Effector memory CD4-positive, alpha-beta T cell (primary cell): ENCODE measurements at regions not wholly inside any gene's neighbourhood (a gene's known extent, or its start where the extent isn't known, plus 50 kb on each side); places are given as distances from the start of the nearest gene placed in this dataset.

ENCODE experiments used
- DNase-seq, 3 donors: peaks; one replicate each; pipeline ENCODE4 v3.0.0-alpha.2; 2020
- H3K27ac ChIP-seq: 2 replicates; pipeline ENCODE4 v1.7.0; 2013; ENCODE audit warnings: mild to moderate bottlenecking, low read length, moderate library complexity; ENCODE audit not compliant: insufficient read depth, poor library complexity, severe bottlenecking
- H3K27me3 ChIP-seq: replicated peaks from 2 replicates; pipeline ENCODE4 v1.7.0; 2013; ENCODE audit warnings: mild to moderate bottlenecking, low read length; ENCODE audit not compliant: insufficient read depth, control insufficient read depth, poor library complexity, severe bottlenecking
- H3K36me3 ChIP-seq: 2 replicates; pipeline ENCODE4 v1.7.0; 2013; ENCODE audit warnings: mild to moderate bottlenecking, low read length, moderate library complexity; ENCODE audit not compliant: control insufficient read depth, insufficient read depth
- H3K4me1 ChIP-seq: 2 replicates; pipeline ENCODE4 v1.7.0; 2013; ENCODE audit warnings: low read length, mild to moderate bottlenecking; ENCODE audit not compliant: control insufficient read depth, insufficient read depth, poor library complexity, severe bottlenecking
- H3K4me3 ChIP-seq: 2 replicates; pipeline ENCODE4 v1.7.0; 2013; ENCODE audit warnings: low read length, low read depth, mild to moderate bottlenecking; ENCODE audit not compliant: insufficient read depth, poor library complexity, severe bottlenecking
- H3K9me3 ChIP-seq: 2 replicates; pipeline ENCODE4 v1.7.0; 2013; ENCODE audit warnings: mild to moderate bottlenecking, low read length, moderate library complexity; ENCODE audit not compliant: control insufficient read depth

DNA sequence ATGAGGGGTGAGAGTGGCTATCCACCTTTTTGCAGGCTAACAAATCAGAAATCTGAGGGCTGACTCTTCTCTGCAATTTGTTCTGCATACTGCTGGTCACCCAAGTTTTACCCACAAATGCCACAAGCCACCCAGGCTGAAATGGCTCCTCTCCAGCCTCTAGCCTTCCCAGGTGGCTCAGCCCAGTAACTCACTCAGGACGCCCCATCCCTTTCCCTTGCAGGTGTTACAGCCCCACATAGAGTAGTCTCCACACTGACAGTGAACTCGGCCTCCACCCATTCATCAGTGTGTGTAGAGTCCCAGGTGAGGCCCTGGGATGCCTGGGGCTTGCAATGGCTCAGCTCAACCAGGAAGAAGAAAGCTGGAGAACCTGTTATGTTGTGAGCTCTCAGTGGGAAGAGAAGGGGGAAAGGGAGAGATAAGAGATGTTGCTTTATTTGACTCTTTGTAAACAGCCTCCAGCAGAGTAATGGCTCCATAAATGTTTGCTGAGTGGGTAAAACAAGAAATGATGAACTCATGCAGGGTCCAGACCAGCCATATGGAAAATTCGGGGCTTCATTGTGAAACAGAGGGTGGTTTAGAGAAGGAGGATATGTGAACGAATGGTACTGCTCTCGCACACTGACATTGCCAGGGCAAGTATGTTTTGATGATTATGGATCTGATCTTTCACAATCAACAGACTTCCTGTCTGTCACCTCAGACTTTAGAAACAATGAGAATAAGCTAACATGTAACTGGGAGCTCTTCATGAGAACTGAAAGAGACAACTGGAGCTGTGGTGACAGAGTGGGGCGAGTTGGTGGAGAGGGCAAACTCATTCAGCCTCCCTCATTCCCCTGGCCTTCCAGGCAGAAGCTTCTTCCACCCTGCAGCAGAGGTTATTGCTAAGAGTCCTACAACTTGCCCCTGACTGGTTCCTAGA, 74.2 kb upstream of the RFC3 start:
- no peak overlapping the region for H3K4me3 ChIP-seq
- no peaks in the 10 kb centered on the region for H3K27me3 ChIP-seq
- no peak overlapping the region for H3K27ac ChIP-seq
- no peaks in the 10 kb centered on the region for H3K9me3 ChIP-seq
- no peak for DNase-seq
- H3K36me3 ChIP-seq: no peaks in the 10 kb centered on the region
- peaks cover 6% of the 10 kb centered on the region for H3K4me1 ChIP-seq

DNA sequence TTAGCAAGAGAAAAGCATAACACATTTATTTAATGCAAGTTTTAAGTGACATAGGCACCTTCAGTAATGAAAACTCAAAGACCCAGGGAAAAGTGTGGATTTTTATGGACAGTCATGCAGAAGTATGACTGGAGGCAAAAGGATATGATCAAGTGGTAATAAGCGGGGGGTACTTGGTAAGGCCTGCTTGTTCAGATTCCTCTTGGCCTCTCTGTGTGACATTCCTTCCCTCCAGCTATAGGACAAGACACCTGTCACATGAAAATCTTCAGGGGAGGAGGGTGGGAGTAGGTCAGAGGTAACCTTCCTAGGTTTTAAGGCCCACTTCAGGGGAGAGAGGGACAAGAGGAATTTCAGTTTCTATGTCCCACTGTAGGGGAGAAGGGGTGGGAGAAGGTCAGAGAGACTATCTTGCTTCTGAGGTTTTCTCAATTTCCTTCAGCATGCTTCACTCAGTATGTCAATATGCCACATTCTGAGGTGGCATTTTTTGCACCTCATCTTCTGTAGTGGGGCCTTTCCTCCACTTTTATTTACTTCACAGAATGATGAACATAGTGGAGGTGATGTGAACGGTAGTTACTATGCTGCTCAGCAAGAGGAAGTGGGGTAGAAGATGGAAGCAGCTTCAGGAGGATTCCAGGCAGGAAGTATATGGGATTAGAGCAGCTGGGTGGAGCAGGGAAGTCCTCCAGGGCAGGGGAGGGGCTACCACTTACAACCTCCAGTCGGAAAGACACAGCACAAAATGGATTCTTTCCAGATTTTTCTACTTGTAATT, 73.2 kb upstream of the RFC3 start:
- Histone ChIP-seq H3K27me3 (no peaks in the 10 kb centered on the region), H3K27ac (no peak overlapping the region), H3K9me3 (no peaks in the 10 kb centered on the region), H3K4me1 (peaks cover 6% of the 10 kb centered on the region), H3K4me3 (no peak overlapping the region), H3K36me3 (no peaks in the 10 kb centered on the region)
- no peak for DNase-seq

DNA sequence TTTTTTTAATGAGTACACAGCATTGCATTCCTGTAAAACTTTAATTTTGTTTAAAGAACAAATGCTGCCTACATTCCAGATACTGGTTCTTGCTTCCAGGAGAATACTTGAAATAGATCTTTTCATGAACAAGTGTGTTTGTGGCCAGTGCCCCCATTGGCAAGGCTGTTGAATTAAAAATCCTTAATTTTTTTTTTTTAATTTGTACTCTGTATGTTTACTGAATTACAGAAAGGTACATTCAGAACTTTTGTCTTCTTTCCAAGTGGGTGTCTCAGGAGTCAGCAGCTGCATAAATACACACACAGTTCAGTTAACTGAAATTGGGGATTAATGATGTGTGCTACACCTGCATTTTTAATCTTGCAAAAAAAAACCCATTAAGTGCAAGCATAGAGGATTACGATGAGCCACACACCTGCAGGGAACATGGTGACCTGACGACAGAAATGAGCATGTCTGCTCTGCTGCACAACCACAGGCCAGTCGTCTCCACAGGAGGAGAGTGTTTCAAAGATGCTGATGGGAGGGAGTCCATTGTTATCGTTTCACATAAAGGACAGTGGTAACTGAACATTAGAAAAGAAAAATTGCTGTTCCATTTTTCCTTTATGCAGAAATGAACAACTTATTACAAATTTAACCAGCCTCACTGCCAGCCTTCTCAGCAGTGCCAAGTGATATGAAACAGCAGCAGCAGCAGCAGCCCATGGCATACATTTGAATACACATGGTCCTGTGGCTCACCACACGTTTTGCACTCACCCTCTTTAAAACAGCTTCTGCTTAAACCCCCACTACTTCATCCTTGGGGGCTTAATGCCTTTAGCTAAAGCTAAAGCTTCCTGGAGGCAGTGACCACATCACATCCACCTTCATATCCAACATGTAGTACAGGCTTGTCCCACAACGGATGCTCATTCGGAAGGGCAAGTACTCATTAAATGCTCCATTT, 72.3 kb upstream of the RFC3 start:
- Histone ChIP-seq H3K4me1 (peaks cover 6% of the 10 kb centered on the region), H3K4me3 (no peak overlapping the region), H3K27ac (no peak overlapping the region), H3K9me3 (no peaks in the 10 kb centered on the region), H3K27me3 (no peaks in the 10 kb centered on the region), H3K36me3 (no peaks in the 10 kb centered on the region)
- no peak for DNase-seq

- Histone ChIP-seq H3K4me1 (peaks cover 6% of the 10 kb centered on the region), H3K27ac (no peak overlapping the region), H3K4me3 (no peak overlapping the region), H3K36me3 (no peaks in the 10 kb centered on the region), H3K9me3 (no peaks in the 10 kb centered on the region), H3K27me3 (no peaks in the 10 kb centered on the region)
- no peak for DNase-seq
These were observed 71.1 kb upstream of the RFC3 start for GRCh38 chr13:33746867-33747266.

DNA sequence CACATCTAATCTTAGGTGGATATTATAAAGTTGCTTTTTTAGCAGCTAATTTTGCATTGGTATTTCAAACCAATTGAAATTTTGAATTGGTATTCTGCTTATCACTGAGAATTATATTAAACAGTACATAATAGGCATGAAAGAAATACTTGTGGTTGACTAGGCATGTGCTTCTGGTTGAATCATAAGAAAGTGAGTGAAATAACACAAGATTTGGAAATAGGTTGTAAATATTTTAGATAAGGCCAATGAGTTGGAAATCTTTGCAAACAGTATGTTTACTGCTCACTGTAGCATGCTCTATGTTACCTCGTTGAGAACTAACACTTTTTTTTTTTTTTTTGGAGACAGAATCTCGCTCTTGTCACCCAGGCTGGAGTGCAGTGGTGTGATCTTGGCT, 66.8 kb upstream of the RFC3 start:
- Histone ChIP-seq H3K27ac (no peak overlapping the region), H3K4me1 (no peaks in the 10 kb centered on the region), H3K9me3 (no peaks in the 10 kb centered on the region), H3K36me3 (no peaks in the 10 kb centered on the region), H3K27me3 (no peaks in the 10 kb centered on the region), H3K4me3 (no peak overlapping the region)
- no peak for DNase-seq

DNA sequence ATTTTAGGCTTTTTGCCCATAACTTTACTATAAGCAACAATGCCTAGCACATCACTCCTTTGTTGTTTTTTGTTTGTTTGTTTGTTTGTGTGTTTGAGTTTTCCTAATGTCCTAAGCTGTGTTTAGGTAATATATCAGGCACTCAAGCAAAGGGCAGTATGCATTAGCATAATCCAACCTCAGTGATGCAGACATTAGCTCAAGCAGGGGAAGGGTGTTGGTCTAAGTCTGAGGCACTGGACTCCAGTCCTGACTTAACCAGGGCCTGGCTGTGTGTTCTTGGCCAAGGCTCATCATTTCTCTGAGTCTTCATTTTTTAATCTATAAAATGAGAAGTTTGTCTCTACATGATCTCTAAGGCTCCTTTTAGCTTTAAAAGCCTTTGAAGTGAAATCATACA, 65.9 kb upstream of the RFC3 start:
- Histone ChIP-seq H3K4me1 (no peaks in the 10 kb centered on the region), H3K36me3 (no peaks in the 10 kb centered on the region), H3K27ac (no peak overlapping the region), H3K9me3 (no peaks in the 10 kb centered on the region), H3K27me3 (no peaks in the 10 kb centered on the region), H3K4me3 (no peak overlapping the region)
- no peak for DNase-seq

GRCh38 chr13:33752597-33752996, 65.4 kb upstream of the RFC3 start:
- H3K27ac ChIP-seq: no peak overlapping the region
- no peaks in the 10 kb centered on the region for H3K27me3 ChIP-seq
- no peaks in the 10 kb centered on the region for H3K36me3 ChIP-seq
- H3K4me1 ChIP-seq: no peaks in the 10 kb centered on the region
- no peak for DNase-seq
- no peak overlapping the region for H3K4me3 ChIP-seq
- H3K9me3 ChIP-seq: no peaks in the 10 kb centered on the region

DNA sequence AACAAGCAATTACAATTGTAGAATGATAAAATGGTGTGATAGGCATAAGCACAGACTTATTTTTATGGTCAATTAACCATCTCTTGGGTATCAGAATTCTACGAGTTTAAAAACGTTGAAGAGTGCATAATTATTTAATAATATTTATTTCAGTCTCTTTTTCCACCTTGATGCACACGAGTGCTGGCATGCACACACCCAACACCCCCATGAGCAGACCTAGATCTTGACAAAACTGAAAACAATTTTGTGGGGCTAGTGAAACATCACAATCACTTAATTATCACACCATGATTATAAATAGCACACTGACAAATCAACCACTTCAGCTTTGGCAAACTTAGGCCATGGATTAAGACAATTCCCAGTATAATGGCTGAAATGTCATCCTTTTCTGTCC, 61.0 kb upstream of the RFC3 start:
- DNase-seq: no peak
- no peaks in the 10 kb centered on the region for H3K4me1 ChIP-seq
- no peak overlapping the region for H3K27ac ChIP-seq
- no peaks in the 10 kb centered on the region for H3K9me3 ChIP-seq
- no peaks in the 10 kb centered on the region for H3K36me3 ChIP-seq
- H3K27me3 ChIP-seq: no peaks in the 10 kb centered on the region
- no peak overlapping the region for H3K4me3 ChIP-seq

DNA sequence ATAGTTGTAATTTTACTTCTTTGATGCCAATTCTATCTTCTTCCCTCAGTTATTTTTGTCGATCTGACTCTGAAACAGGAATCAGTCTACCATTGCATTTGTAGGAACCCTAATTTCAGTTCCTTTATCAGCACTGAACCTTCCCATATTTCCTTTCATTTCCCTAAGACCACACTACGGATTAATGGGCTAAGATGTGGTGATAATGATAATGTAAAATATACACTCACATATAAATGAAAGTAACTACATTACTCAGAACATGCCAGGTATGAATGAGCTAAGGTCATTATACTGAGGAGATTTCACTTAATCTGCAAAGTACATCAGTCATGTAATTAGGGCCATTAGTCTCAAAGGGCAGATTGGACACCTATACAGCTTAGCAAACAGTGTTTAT, 60.2 kb upstream of the RFC3 start:
- no peak overlapping the region for H3K27ac ChIP-seq
- no peaks in the 10 kb centered on the region for H3K27me3 ChIP-seq
- H3K36me3 ChIP-seq: no peaks in the 10 kb centered on the region
- no peaks in the 10 kb centered on the region for H3K4me1 ChIP-seq
- no peaks in the 10 kb centered on the region for H3K9me3 ChIP-seq
- no peak overlapping the region for H3K4me3 ChIP-seq
- no peak for DNase-seq
